Epithelial cell of prostate (primary cell): ENCODE measurements at regions not wholly inside any gene's neighbourhood (a gene's known extent, or its start where the extent isn't known, plus 50 kb on each side); places are given as distances from the start of the nearest gene placed in this dataset.
A peak's percentile ranks its signal among the peaks of the same experiment; 100 is the strongest.

Experiments used
- DNase-seq: peaks from one replicate; pipeline ENCODE4 v3.0.0-alpha.2; 2011; ENCODE audit warnings: low read depth, low spot score
- H3K27ac ChIP-seq: fragments of 450-650 bp; 2 replicates; pipeline ENCODE4 v1.5.1; 2017; ENCODE audit warnings: mild to moderate bottlenecking

GRCh38 chrX:4944767-4945166 is 1231.3 kb upstream of the PRKX start:
- H3K27ac ChIP-seq: no peak overlapping the region
- no peak for DNase-seq

- no peak for DNase-seq
- H3K27ac ChIP-seq: no peak overlapping the region
Measured at GRCh38 chrX:4936315-4936714, 1222.9 kb upstream of the PRKX start.

GRCh38 chrX:4935846-4936245 is 1222.4 kb upstream of the PRKX start:
- H3K27ac ChIP-seq: no peak overlapping the region
- DNase-seq: no peak

GRCh38 chrX:4935401-4935800 is 1222.0 kb upstream of the PRKX start:
- H3K27ac ChIP-seq: no peak overlapping the region

GRCh38 chrX:4932790-4933189 is 1219.3 kb upstream of the PRKX start:
- peak overlapping the region; percentile 11 for H3K27ac ChIP-seq
- DNase-seq: peak; percentile 14

More at GRCh38 chrX:4935401-4935800, 1222.0 kb upstream of the PRKX start:
- no peak for DNase-seq

GRCh38 chrX:4930426-4930825 is 1217.0 kb upstream of the PRKX start:
- no peak for DNase-seq
- no peak overlapping the region for H3K27ac ChIP-seq

- no peak for DNase-seq
- H3K27ac ChIP-seq: no peak overlapping the region
Measured at GRCh38 chrX:4925911-4926310, 1212.5 kb upstream of the PRKX start.

GRCh38 chrX:4909348-4909747 is 1195.9 kb upstream of the PRKX start:
- no peak overlapping the region for H3K27ac ChIP-seq
- no peak for DNase-seq

- H3K27ac ChIP-seq: no peak overlapping the region
- DNase-seq: no peak
Measured at GRCh38 chrX:4905576-4905975, 1192.1 kb upstream of the PRKX start.

GRCh38 chrX:4881277-4881676 is 1167.8 kb upstream of the PRKX start:
- no peak for DNase-seq

GRCh38 chrX:4878640-4879039 is 1165.2 kb upstream of the PRKX start:
- no peak for DNase-seq
- H3K27ac ChIP-seq: no peak overlapping the region

More at GRCh38 chrX:4881277-4881676, 1167.8 kb upstream of the PRKX start:
- no peak overlapping the region for H3K27ac ChIP-seq

GRCh38 chrX:4876268-4876667 is 1162.8 kb upstream of the PRKX start:
- no peak for DNase-seq
- no peak overlapping the region for H3K27ac ChIP-seq

GRCh38 chrX:4851534-4851933 is 1138.1 kb upstream of the PRKX start:
- H3K27ac ChIP-seq: no peak overlapping the region
- no peak for DNase-seq

- no peak for DNase-seq
- no peak overlapping the region for H3K27ac ChIP-seq
Measured at GRCh38 chrX:4850312-4850711, 1136.9 kb upstream of the PRKX start.

GRCh38 chrX:4844376-4844775 is 1130.9 kb upstream of the PRKX start:
- peak; percentile 0 for DNase-seq
- no peak overlapping the region for H3K27ac ChIP-seq

GRCh38 chrX:4841216-4841745 is 1127.8 kb upstream of the PRKX start:
- DNase-seq: no peak

GRCh38 chrX:4831574-4831973 is 1118.1 kb upstream of the PRKX start:
- no peak overlapping the region for H3K27ac ChIP-seq
- DNase-seq: no peak

More at GRCh38 chrX:4841216-4841745, 1127.8 kb upstream of the PRKX start:
- no peak overlapping the region for H3K27ac ChIP-seq

GRCh38 chrX:4830880-4831557 is 1117.6 kb upstream of the PRKX start:
- no peak overlapping the region for H3K27ac ChIP-seq
- peak; percentile 0 for DNase-seq

- no peak for DNase-seq
- no peak overlapping the region for H3K27ac ChIP-seq
Measured at GRCh38 chrX:4825550-4825949, 1112.1 kb upstream of the PRKX start.

GRCh38 chrX:4809571-4809970 is 1096.1 kb upstream of the PRKX start:
- no peak overlapping the region for H3K27ac ChIP-seq
- no peak for DNase-seq

- no peak for DNase-seq
Measured at GRCh38 chrX:4805502-4805901, 1092.1 kb upstream of the PRKX start.

GRCh38 chrX:4800756-4801155 is 1087.3 kb upstream of the PRKX start:
- no peak overlapping the region for H3K27ac ChIP-seq
- no peak for DNase-seq

More at GRCh38 chrX:4805502-4805901, 1092.1 kb upstream of the PRKX start:
- no peak overlapping the region for H3K27ac ChIP-seq
